HepG2 (cell line): ENCODE measurements at regions not wholly inside any gene's neighbourhood (a gene's known extent, or its start where the extent isn't known, plus 50 kb on each side); places are given as distances from the start of the nearest gene placed in this dataset.

Source experiments
- ATAC-seq: fragments of 200-7000 bp; cut with Tn5 transposase; 3 replicates; pipeline ENCODE4 v1.9.1; 2020; ENCODE audit warnings: mild to moderate bottlenecking, moderate library complexity
- BruUV-seq: library from RNA; stranded (reverse); fragments of 400-500 nt; replicated peaks from 2 replicates; lab custom pipeline; 2021; lab: Mats Ljungman, UMichigan
- CTCF ChIA-PET: fragments of 300-600 bp; formaldehyde crosslinking; extraction: SDS; loops from one replicate; lab custom pipeline; 2021; ENCODE audit warnings: low total read pairs, inconsistent platforms, low intra/inter-chr PET ratio; lab: Yijun Ruan, JAX
- POLR2A ChIA-PET: fragments of 350-600 bp; sonication (Branson Sonifier 250); formaldehyde crosslinking; loops from one replicate; lab custom pipeline; 2020; ENCODE audit warnings: antibody characterized with exemption, inconsistent platforms; lab: Yijun Ruan, JAX
- DNase-seq: peaks from one replicate; pipeline ENCODE4 v3.0.0-alpha.2; 2015; ENCODE audit warnings: low spot score
- FAIRE-seq: peaks from 3 replicates; lab custom pipeline; 2011; peaks lifted over from hg19 to GRCh38; lab: Jason Lieb, UNC
- H2AFZ ChIP-seq: one replicate; pipeline ENCODE4 v1.6.1; 2011; ENCODE audit warnings: low read length, inconsistent platforms
- H3K27ac ChIP-seq: fragments of 300-600 bp; 3 replicates; pipeline ENCODE4 v1.8.0; 2011; ENCODE audit warnings: mixed run types, mild to moderate bottlenecking, mixed read lengths, low read length, inconsistent platforms; ENCODE audit not compliant: insufficient read depth; ENCODE audit errors: extremely low read length
- H3K27me3 ChIP-seq, 2 experiments: fragments of 200-600 bp in 1 of 2; 2 replicates in 1 of 2; 3 replicates in 1 of 2; pipeline versions ENCODE4 v1.6.0 to v1.8.0; 2011; ENCODE audit warnings: low read length in 2 of 2, mild to moderate bottlenecking in 2 of 2, moderate library complexity in 2 of 2, inconsistent platforms in 1 of 2; ENCODE audit not compliant: insufficient read depth in 2 of 2, control insufficient read depth in 1 of 2
- H3K36me3 ChIP-seq, 2 experiments: fragments of 200-600 bp in 1 of 2; replicated peaks in 1 of 2; 2 replicates in 1 of 2; 3 replicates in 1 of 2; pipeline versions ENCODE4 v1.5.1 to v1.8.0; 2011; ENCODE audit warnings: low read length in 2 of 2, inconsistent platforms in 1 of 2; ENCODE audit not compliant: insufficient read depth in 2 of 2, control insufficient read depth in 1 of 2
- H3K4me1 ChIP-seq: 2 replicates; pipeline ENCODE4 v1.5.1; 2012; ENCODE audit warnings: low read length, inconsistent platforms; ENCODE audit not compliant: insufficient read depth
- H3K4me2 ChIP-seq: 2 replicates; pipeline ENCODE4 v1.6.0; 2011; ENCODE audit warnings: low read depth, low read length, inconsistent platforms
- H3K4me3 ChIP-seq, 3 experiments: fragments of 200-600 bp in 1 of 3; sonication (generic), shearing (Covaris generic) in 1 of 3; replicated peaks in 1 of 3; 2 replicates each; pipeline ENCODE4 v1.5.1; 2011 to 2016; ENCODE audit warnings: low read length in 3 of 3, inconsistent platforms in 2 of 3, low read depth in 2 of 3, mild to moderate bottlenecking in 2 of 3, control low read depth in 1 of 3, mixed read lengths in 1 of 3; ENCODE audit not compliant: insufficient read depth in 1 of 3
- H3K79me2 ChIP-seq: one replicate; pipeline ENCODE4 v1.6.1; 2011; ENCODE audit warnings: low read length, inconsistent platforms; ENCODE audit not compliant: insufficient read depth
- H3K9ac ChIP-seq: 2 replicates; pipeline ENCODE4 v1.6.0; 2011; ENCODE audit warnings: mild to moderate bottlenecking, low read depth, low read length, inconsistent platforms; ENCODE audit not compliant: insufficient read depth
- H3K9me3 ChIP-seq: 2 replicates; pipeline ENCODE4 v1.5.1; 2012; ENCODE audit warnings: mild to moderate bottlenecking, low read length
- H4K20me1 ChIP-seq: 2 replicates; pipeline ENCODE4 v1.6.0; 2011; ENCODE audit warnings: inconsistent platforms, mild to moderate bottlenecking, low read length, moderate library complexity; ENCODE audit not compliant: insufficient read depth
- ATF1 ChIP-seq: IDR thresholded peaks from 2 replicates; pipeline ENCODE4 v1.6.1; 2016; ENCODE audit warnings: mild to moderate bottlenecking, control low read depth
- ATF3 ChIP-seq: sonication (generic); formaldehyde crosslinking; IDR thresholded peaks from 2 replicates; pipeline ENCODE4 v1.4.0; 2020; ENCODE audit warnings: missing genetic modification reagents
- BCL6 ChIP-seq: IDR thresholded peaks from 2 replicates; pipeline ENCODE4 v1.6.1; 2016; ENCODE audit warnings: missing genetic modification reagents, missing compliant biosample characterization
- CERS6 ChIP-seq: sonication (generic); formaldehyde crosslinking; IDR thresholded peaks from 2 replicates; pipeline ENCODE4 v1.5.0; 2020; ENCODE audit warnings: missing genetic modification reagents
- HHEX ChIP-seq: IDR thresholded peaks from 2 replicates; pipeline ENCODE4 v1.6.1; 2016; ENCODE audit warnings: control low read depth
- SMYD3 ChIP-seq: sonication (generic); formaldehyde crosslinking; IDR thresholded peaks from 2 replicates; pipeline ENCODE4 v1.8.1; 2023; ENCODE audit warnings: mild to moderate bottlenecking, missing genetic modification reagents
- SUZ12 ChIP-seq: fragments of 150-350 bp; IDR thresholded peaks from 2 replicates; pipeline ENCODE4 v1.6.1; 2014; ENCODE audit warnings: low read depth, low read length
- THRA ChIP-seq: sonication (generic); formaldehyde crosslinking; IDR thresholded peaks from 2 replicates; pipeline ENCODE4 v1.4.0; 2020; ENCODE audit warnings: missing genetic modification reagents, borderline replicate concordance
- ZMYM3 ChIP-seq: sonication (generic); formaldehyde crosslinking; IDR thresholded peaks from 2 replicates; pipeline ENCODE4 v1.5.1; 2020; ENCODE audit warnings: mild to moderate bottlenecking, missing genetic modification reagents
- ZXDC ChIP-seq: sonication (generic); formaldehyde crosslinking; IDR thresholded peaks from 2 replicates; pipeline ENCODE4 v1.5.0; 2020; ENCODE audit warnings: mild to moderate bottlenecking, missing genetic modification reagents
- WGBS: methylation state at CpG from one replicate; pipeline ENCODE4 v1.1.6; 2017; ENCODE audit warnings: low lambda C conversion rate; 5-methylcytosine and 5-hydroxymethylcytosine counted together
- in situ Hi-C: cut with HindIII; loops from 2 replicates; pipeline ENCODE4 v1.10.0; 2017; ENCODE audit warnings: low pct_unique_long_range_greater_than_20kb; ENCODE audit not compliant: extremely low pct_ligation_motif_present
- intact Hi-C: fragments of 100-400 bp; cut with micrococcal nuclease; formaldehyde crosslinking; loops from one replicate; pipeline ENCODE4 v1.10.0; 2022; ENCODE audit not compliant: unreplicated experiment

- BruUV-seq, result no TSS peak
- no peak overlapping the region for H2AFZ ChIP-seq
- H3K27me3 ChIP-seq, result no peaks in the 10 kb centered on the region
- ATAC-seq (no peak), DNase-seq (no peak), FAIRE-seq (no peak)
- in situ Hi-C loops (no loop called here), intact Hi-C loops (no loop called here)
- no peak overlapping the region for H3K27ac ChIP-seq
- no peak overlapping the region for H3K9ac ChIP-seq
- no peaks in the 10 kb centered on the region for H3K9me3 ChIP-seq
- H3K4me3 ChIP-seq, result no peak overlapping the region
- H3K79me2 ChIP-seq, result no peaks in the 10 kb centered on the region
- H4K20me1 ChIP-seq, result no peaks in the 10 kb centered on the region
- CTCF ChIA-PET, result no interaction called here
- H3K4me1 ChIP-seq, result peaks cover 8% of the 10 kb centered on the region
- WGBS, result 65% methylated on average over 3 of the region's 3 CpGs
- POLR2A ChIA-PET, result no interaction called here
- H3K4me2 ChIP-seq, result no peak overlapping the region
- no peak for TF ChIP-seq HHEX (CRISPR knock-in tag)
- no peaks in the 10 kb centered on the region for H3K36me3 ChIP-seq
Measured at GRCh38 chr3:106715286-106715685, 662.0 kb upstream of the CCDC54 start.

GRCh38 chr3:106717178-106717780 lies 660.0 kb upstream of the CCDC54 start:
- no peak for FAIRE-seq
- BruUV-seq, result no TSS peak
- no peak for TF ChIP-seq SMYD3 (CRISPR knock-in tag)
- no peak for TF ChIP-seq CERS6 (CRISPR knock-in tag)
- no peak for TF ChIP-seq ATF3 (CRISPR knock-in tag)
- TF ChIP-seq BCL6 (CRISPR knock-in tag), result no peak
- TF ChIP-seq ZXDC, result no peak
- no peak for TF ChIP-seq SUZ12
- TF ChIP-seq ATF1 (CRISPR knock-in tag), result no peak
- TF ChIP-seq THRA (CRISPR knock-in tag), result no peak
- no peak for TF ChIP-seq ZMYM3 (CRISPR knock-in tag)

More at GRCh38 chr3:106717178-106717780, 660.0 kb upstream of the CCDC54 start:
- H2AFZ ChIP-seq, result no peak overlapping the region
- CTCF ChIA-PET, result no interaction called here
- no peak overlapping the region for H3K4me3 ChIP-seq
- 0% methylated on average over 1 of the region's 1 CpG for WGBS
- intact Hi-C loops, result no loop called here
- POLR2A ChIA-PET, result no interaction called here
- no peaks in the 10 kb centered on the region for H3K79me2 ChIP-seq
- in situ Hi-C loops, result no loop called here
- H3K4me2 ChIP-seq, result no peak overlapping the region
- no peak overlapping the region for H3K27ac ChIP-seq
- ATAC-seq (no peak), DNase-seq (no peak)
- no peak overlapping the region for H3K9ac ChIP-seq
- H4K20me1 ChIP-seq, result no peaks in the 10 kb centered on the region
- peaks cover 9% of the 10 kb centered on the region; the same call in 1 of the 2 replicates for H3K9me3 ChIP-seq
- H3K36me3 ChIP-seq, result no peaks in the 10 kb centered on the region
- H3K4me1 ChIP-seq, result peaks cover 14% of the 10 kb centered on the region
- H3K27me3 ChIP-seq, result no peaks in the 10 kb centered on the region
